Renal cortex interstitium (tissue), 11 donors: ENCODE measurements at regions not wholly inside any gene's neighbourhood (a gene's known extent, or its start where the extent isn't known, plus 50 kb on each side); places are given as distances from the start of the nearest gene placed in this dataset.

Experiments
- DNase-seq, 11 donors: peaks; one replicate each; pipeline ENCODE4 v3.0.0-alpha.2; 2013; ENCODE audit warnings: low read depth in 9 of 11, low spot score in 4 of 11; ENCODE audit errors: extremely low read depth in 1 of 11

GRCh38 chr1:56216218-56216617 is 363.1 kb downstream of the PLPP3 start:
- DNase-seq: no peak

- DNase-seq: no peak
Observed at GRCh38 chr1:56215771-56216170, 363.6 kb downstream of the PLPP3 start.

- no peak for DNase-seq
Observed at GRCh38 chr1:56215086-56215485, 364.3 kb downstream of the PLPP3 start.

- no peak for DNase-seq
Observed at GRCh38 chr1:56213068-56213467, 366.3 kb downstream of the PLPP3 start.

- no peak for DNase-seq
Observed at GRCh38 chr1:56212143-56212542, 367.2 kb downstream of the PLPP3 start.

GRCh38 chr1:56206391-56206790 is 373.0 kb downstream of the PLPP3 start:
- DNase-seq: no peak

- DNase-seq: no peak
Observed at GRCh38 chr1:56204206-56204605, 375.2 kb downstream of the PLPP3 start.

GRCh38 chr1:56202796-56203492 is 376.4 kb downstream of the PLPP3 start:
- DNase-seq: no peak

GRCh38 chr1:56202186-56202585 is 377.2 kb downstream of the PLPP3 start:
- no peak for DNase-seq

- DNase-seq: no peak
Observed at GRCh38 chr1:56200896-56201295, 378.5 kb downstream of the PLPP3 start.

GRCh38 chr1:56200442-56200841 is 378.9 kb downstream of the PLPP3 start:
- peak in 1 of 11 donors; percentile 31 for DNase-seq

- DNase-seq: no peak
Observed at GRCh38 chr1:56199956-56200355, 379.4 kb downstream of the PLPP3 start.

- no peak for DNase-seq
Observed at GRCh38 chr1:56199061-56199460, 380.3 kb downstream of the PLPP3 start.

- DNase-seq: no peak
Observed at GRCh38 chr1:56197946-56198345, 381.4 kb downstream of the PLPP3 start.

GRCh38 chr1:56196839-56197238 is 382.5 kb downstream of the PLPP3 start:
- DNase-seq: no peak

GRCh38 chr1:56194701-56195300 is 384.6 kb downstream of the PLPP3 start:
- DNase-seq: no peak

- DNase-seq: no peak
Observed at GRCh38 chr1:56193656-56194055, 385.7 kb downstream of the PLPP3 start.

GRCh38 chr1:56191369-56191768 is 388.0 kb downstream of the PLPP3 start:
- DNase-seq: no peak

GRCh38 chr1:56190806-56191365 is 388.5 kb downstream of the PLPP3 start:
- DNase-seq: no peak

- no peak for DNase-seq
Observed at GRCh38 chr1:56189946-56190805, 389.2 kb downstream of the PLPP3 start.
